Limb (tissue), 2 donors: ENCODE measurements at regions not wholly inside any gene's neighbourhood (a gene's known extent, or its start where the extent isn't known, plus 50 kb on each side); places are given as distances from the start of the nearest gene placed in this dataset.

Experiments used
- DNase-seq, 2 donors: peaks; one replicate each; pipeline ENCODE4 v3.0.0-alpha.2; 2016; ENCODE audit errors: extremely low spot score in 2 of 2

GRCh38 chr6:91580635-91581034, 993.8 kb upstream of the MAP3K7 start:
- DNase-seq, result no peak

GRCh38 chr6:91575032-91575431, 988.2 kb upstream of the MAP3K7 start:
- no peak for DNase-seq

- no peak for DNase-seq
These were observed 987.0 kb upstream of the MAP3K7 start for GRCh38 chr6:91573826-91574416.

- DNase-seq, result no peak
These were observed 986.0 kb upstream of the MAP3K7 start for GRCh38 chr6:91572878-91573277.

- no peak for DNase-seq
These were observed 982.2 kb upstream of the MAP3K7 start for GRCh38 chr6:91569071-91569470.

GRCh38 chr6:91566467-91566866, 979.6 kb upstream of the MAP3K7 start:
- no peak for DNase-seq

- no peak for DNase-seq
These were observed 978.3 kb upstream of the MAP3K7 start for GRCh38 chr6:91565207-91565606.

GRCh38 chr6:91562955-91563354, 976.1 kb upstream of the MAP3K7 start:
- DNase-seq, result no peak

- DNase-seq, result no peak
These were observed 973.5 kb upstream of the MAP3K7 start for GRCh38 chr6:91560409-91560808.

- no peak for DNase-seq
These were observed 954.0 kb upstream of the MAP3K7 start for GRCh38 chr6:91540902-91541301.

- no peak for DNase-seq
These were observed 952.6 kb upstream of the MAP3K7 start for GRCh38 chr6:91539456-91539855.

GRCh38 chr6:91538622-91539021, 951.8 kb upstream of the MAP3K7 start:
- no peak for DNase-seq

GRCh38 chr6:91534614-91535013, 947.7 kb upstream of the MAP3K7 start:
- no peak for DNase-seq

GRCh38 chr6:91523511-91523910, 936.6 kb upstream of the MAP3K7 start:
- no peak for DNase-seq

GRCh38 chr6:91521999-91522398, 935.1 kb upstream of the MAP3K7 start:
- DNase-seq, result no peak

GRCh38 chr6:91509711-91510110, 922.8 kb upstream of the MAP3K7 start:
- no peak for DNase-seq

- DNase-seq, result no peak
These were observed 922.2 kb upstream of the MAP3K7 start for GRCh38 chr6:91509039-91509438.

- no peak for DNase-seq
These were observed 919.6 kb upstream of the MAP3K7 start for GRCh38 chr6:91506509-91506908.

GRCh38 chr6:91505199-91505598, 918.3 kb upstream of the MAP3K7 start:
- no peak for DNase-seq

GRCh38 chr6:91501930-91502329, 915.1 kb upstream of the MAP3K7 start:
- no peak for DNase-seq

- no peak for DNase-seq
These were observed 913.9 kb upstream of the MAP3K7 start for GRCh38 chr6:91500689-91501303.

- no peak for DNase-seq
These were observed 911.7 kb upstream of the MAP3K7 start for GRCh38 chr6:91498576-91498975.

GRCh38 chr6:91497770-91498169, 910.9 kb upstream of the MAP3K7 start:
- no peak for DNase-seq
